SJSA1 (cell line): ENCODE measurements at regions not wholly inside any gene's neighbourhood (a gene's known extent, or its start where the extent isn't known, plus 50 kb on each side); places are given as distances from the start of the nearest gene placed in this dataset.

ENCODE experiments used
- DNase-seq, 2 experiments: peaks; one replicate each; pipeline ENCODE4 v3.0.0-alpha.2; 2015 to 2020; ENCODE audit warnings: low spot score in 2 of 2, low read depth in 1 of 2
- H3K27ac ChIP-seq: fragments of 250-450 bp; sonication (Bioruptor Pico); 2 replicates; pipeline ENCODE4 v1.5.1; 2020; ENCODE audit warnings: mild to moderate bottlenecking, moderate library complexity
- H3K27me3 ChIP-seq: fragments of 250-450 bp; sonication (Bioruptor Pico); replicated peaks from 2 replicates; pipeline ENCODE4 v1.5.1; 2020; ENCODE audit warnings: mild to moderate bottlenecking, moderate library complexity
- H3K36me3 ChIP-seq: fragments of 250-450 bp; sonication (Bioruptor Pico); 2 replicates; pipeline ENCODE4 v1.5.1; 2020; ENCODE audit warnings: mild to moderate bottlenecking
- H3K4me1 ChIP-seq: fragments of 250-450 bp; sonication (Bioruptor Pico); replicated peaks from 2 replicates; pipeline ENCODE4 v1.6.1; 2021; ENCODE audit warnings: mild to moderate bottlenecking
- H3K4me3 ChIP-seq: fragments of 250-450 bp; sonication (Bioruptor Pico); 2 replicates; pipeline ENCODE4 v1.5.1; 2020; ENCODE audit warnings: mild to moderate bottlenecking
- H3K9me3 ChIP-seq: fragments of 250-450 bp; sonication (Bioruptor Pico); replicated peaks from 2 replicates; pipeline ENCODE4 v1.5.1; 2020; ENCODE audit warnings: mild to moderate bottlenecking

DNA sequence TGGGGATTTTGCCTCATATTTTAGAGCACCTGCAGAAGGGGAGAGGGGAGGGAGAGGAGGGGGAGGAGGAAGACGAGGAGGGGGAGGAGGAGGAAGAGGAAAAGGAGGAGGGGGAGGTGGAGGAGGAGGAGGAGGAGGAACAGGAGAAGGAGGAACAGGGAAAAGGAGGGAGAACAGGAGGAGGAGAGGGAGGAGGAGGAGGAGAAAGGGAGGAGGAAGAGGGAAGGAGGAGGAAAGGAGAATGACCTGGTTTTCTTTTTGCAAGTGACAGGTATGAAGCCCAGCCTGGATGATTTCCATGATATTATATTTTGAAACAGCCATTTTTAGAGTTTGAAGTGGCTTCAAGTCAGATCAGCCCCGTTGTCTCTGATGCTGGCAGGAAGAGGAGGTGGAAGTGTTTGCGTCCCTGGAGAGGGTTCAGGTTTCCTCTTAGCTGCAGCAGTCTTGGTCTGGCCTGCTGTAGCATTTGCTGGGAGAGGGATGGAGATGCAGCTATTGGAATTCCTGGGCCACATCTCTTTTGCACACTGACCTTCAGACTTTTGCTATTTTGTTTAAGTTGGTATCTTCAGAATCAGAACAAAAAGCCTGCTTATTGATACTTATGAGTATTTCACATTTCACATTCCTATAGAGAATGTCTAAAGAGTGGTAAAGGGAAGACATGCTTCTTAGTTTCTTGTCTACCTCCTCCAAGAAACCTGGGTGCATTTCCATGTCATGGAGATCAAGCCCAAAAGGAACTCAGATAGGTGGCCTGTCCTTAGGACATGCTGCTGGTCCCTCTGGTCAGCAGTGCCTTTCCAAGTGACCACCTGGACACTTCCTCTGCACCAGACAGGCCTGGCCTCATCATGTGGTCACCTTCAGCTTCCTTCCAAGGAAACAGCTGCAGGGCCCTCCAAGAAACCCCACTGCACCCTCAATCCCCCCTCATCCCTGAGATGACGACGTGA is 54.3 kb upstream of the IYD start:
- H3K27ac ChIP-seq, result no peak overlapping the region
- no peaks in the 10 kb centered on the region for H3K9me3 ChIP-seq
- H3K4me3 ChIP-seq, result no peak overlapping the region
- H3K4me1 ChIP-seq, result no peaks in the 10 kb centered on the region
- no peaks in the 10 kb centered on the region for H3K36me3 ChIP-seq
- no peaks in the 10 kb centered on the region for H3K27me3 ChIP-seq
- DNase-seq, result no peak

DNA sequence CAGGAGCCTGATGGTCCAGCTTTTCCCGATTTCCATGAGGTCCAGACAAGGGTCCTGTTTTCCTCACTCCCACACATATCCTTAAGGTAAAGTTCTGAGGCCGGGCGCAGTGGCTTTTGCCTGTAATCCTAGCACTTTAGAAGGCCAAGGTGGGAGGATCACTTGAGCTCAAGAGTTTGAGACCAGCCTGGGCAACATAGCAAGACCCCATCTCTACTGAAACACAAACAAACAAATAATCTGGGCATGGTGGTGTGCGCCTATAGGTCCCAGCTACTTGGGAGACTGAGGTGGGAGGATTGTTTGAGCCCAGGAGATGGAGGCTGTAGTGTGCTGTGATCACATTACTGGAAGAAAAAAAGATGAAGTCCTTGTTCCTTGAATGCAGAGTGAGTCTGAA is 53.2 kb upstream of the IYD start:
- Histone ChIP-seq H3K9me3 (no peaks in the 10 kb centered on the region), H3K36me3 (no peaks in the 10 kb centered on the region), H3K4me1 (no peaks in the 10 kb centered on the region), H3K27me3 (no peaks in the 10 kb centered on the region), H3K27ac (no peak overlapping the region), H3K4me3 (no peak overlapping the region)
- DNase-seq, result no peak

DNA sequence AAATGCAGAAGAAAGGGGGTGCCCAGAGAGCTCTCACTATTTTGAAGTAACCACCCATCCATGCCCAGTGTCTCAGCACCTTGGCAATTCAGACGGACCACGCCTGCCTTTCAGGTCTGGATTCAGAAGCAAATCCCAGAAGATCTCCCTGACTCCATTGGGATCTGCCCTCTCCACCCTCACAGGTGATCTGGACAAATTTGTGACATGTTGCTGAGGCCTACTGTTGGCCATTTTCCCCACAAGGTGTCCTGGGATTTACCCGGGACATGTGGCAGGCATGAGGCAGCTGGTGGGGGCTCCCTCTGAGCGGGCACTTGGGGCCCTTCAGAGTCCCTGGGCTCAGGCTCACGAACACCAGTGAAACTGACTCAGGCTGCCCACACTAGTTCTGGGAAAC is 51.9 kb upstream of the IYD start:
- Histone ChIP-seq H3K9me3 (no peaks in the 10 kb centered on the region), H3K27ac (no peak overlapping the region), H3K36me3 (no peaks in the 10 kb centered on the region), H3K4me1 (no peaks in the 10 kb centered on the region), H3K4me3 (no peak overlapping the region), H3K27me3 (no peaks in the 10 kb centered on the region)
- no peak for DNase-seq
